ENCODE measurements at regions not wholly inside any gene's neighbourhood (a gene's known extent, or its start where the extent isn't known, plus 50 kb on each side); places are given as distances from the start of the nearest gene placed in this dataset.

DNA sequence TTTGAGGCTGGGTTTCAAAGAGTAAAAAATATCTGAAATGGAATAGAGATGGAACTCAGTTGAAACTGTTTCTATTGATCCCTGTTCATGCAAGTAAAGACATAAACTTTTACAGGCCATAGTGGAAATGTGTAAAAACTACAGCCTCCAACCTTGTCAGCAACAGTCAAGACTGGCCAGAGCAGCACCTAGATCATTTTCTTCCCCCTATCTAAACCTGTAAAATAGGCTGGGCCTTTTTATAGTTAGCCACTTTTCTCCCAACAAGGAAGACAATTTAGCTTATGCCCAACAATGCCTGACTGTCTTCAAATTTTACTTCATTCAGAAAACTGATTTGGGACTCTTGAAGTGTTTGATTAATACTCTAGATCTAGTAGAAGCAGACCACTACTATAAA, 91.5 kb upstream of the CMC1 start:
- CTCF ChIA-PET (ENCODE audit: unreplicated experiment), result no interaction called here
- Histone ChIP-seq H3K9me2 (ENCODE audit: insufficient read depth, low read length) (no peaks in the 10 kb centered on the region), H3K79me2 (ENCODE audit: insufficient read depth, low read depth, low read length) (no peaks in the 10 kb centered on the region), H3K4me2 (ENCODE audit: low read length) (no peak overlapping the region), H3K4me3 (ENCODE audit: low read depth, low read length, poor library complexity, severe bottlenecking) (no peak overlapping the region), H3K27ac (ENCODE audit: low read depth, low read length, poor library complexity, severe bottlenecking) (no peak overlapping the region), H3K36me3 (ENCODE audit: insufficient read depth, low read length) (no peaks in the 10 kb centered on the region), H3K4me1 (ENCODE audit: insufficient read depth, low read length, poor library complexity, severe bottlenecking) (no peaks in the 10 kb centered on the region), H4K20me1 (ENCODE audit: insufficient read depth, low read length) (no peaks in the 10 kb centered on the region), H2AFZ (ENCODE audit: low read length) (no peak overlapping the region), H3K9me3 (ENCODE audit: low read length) (no peaks in the 10 kb centered on the region)
- no peak for DNase-seq (ENCODE audit: low spot score)
- intact Hi-C loops (cut with micrococcal nuclease; ENCODE audit: unreplicated experiment), result no loop called here
- no peak for TF ChIP-seq EZH2phosphoT487 (IDR thresholded peaks at IDR 0.05; ENCODE audit: borderline replicate concordance, low read depth, low read length)
- TF ChIP-seq, protein P1, sequence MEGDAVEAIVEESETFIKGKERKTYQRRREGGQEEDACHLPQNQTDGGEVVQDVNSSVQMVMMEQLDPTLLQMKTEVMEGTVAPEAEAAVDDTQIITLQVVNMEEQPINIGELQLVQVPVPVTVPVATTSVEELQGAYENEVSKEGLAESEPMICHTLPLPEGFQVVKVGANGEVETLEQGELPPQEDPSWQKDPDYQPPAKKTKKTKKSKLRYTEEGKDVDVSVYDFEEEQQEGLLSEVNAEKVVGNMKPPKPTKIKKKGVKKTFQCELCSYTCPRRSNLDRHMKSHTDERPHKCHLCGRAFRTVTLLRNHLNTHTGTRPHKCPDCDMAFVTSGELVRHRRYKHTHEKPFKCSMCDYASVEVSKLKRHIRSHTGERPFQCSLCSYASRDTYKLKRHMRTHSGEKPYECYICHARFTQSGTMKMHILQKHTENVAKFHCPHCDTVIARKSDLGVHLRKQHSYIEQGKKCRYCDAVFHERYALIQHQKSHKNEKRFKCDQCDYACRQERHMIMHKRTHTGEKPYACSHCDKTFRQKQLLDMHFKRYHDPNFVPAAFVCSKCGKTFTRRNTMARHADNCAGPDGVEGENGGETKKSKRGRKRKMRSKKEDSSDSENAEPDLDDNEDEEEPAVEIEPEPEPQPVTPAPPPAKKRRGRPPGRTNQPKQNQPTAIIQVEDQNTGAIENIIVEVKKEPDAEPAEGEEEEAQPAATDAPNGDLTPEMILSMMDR (conservative IDR thresholded peaks at IDR 0.05; ENCODE audit: low read length), result no peak
- POLR2A ChIA-PET, result no interaction called here
- no TSS peak for BruUV-seq (replicated peaks)

GRCh38 chr3:28150465-28151206, 90.8 kb upstream of the CMC1 start:
- ChIA-PET POLR2A (no interaction called here), CTCF (ENCODE audit: unreplicated experiment) (no interaction called here)
- H3K36me3 ChIP-seq (ENCODE audit: insufficient read depth, low read length), result no peaks in the 10 kb centered on the region
- H3K9me2 ChIP-seq (ENCODE audit: insufficient read depth, low read length), result no peaks in the 10 kb centered on the region
- no peaks in the 10 kb centered on the region for H3K79me2 ChIP-seq (ENCODE audit: insufficient read depth, low read depth, low read length)
- no peaks in the 10 kb centered on the region for H4K20me1 ChIP-seq (ENCODE audit: insufficient read depth, low read length)
- no peak overlapping the region for H2AFZ ChIP-seq (ENCODE audit: low read length)
- no peak overlapping the region for H3K4me3 ChIP-seq (ENCODE audit: low read depth, low read length, poor library complexity, severe bottlenecking)
- no peaks in the 10 kb centered on the region for H3K4me1 ChIP-seq (ENCODE audit: insufficient read depth, low read length, poor library complexity, severe bottlenecking)
- TF ChIP-seq, protein P1 (conservative IDR thresholded peaks at IDR 0.05; ENCODE audit: low read length), result no peak
- TF ChIP-seq EZH2phosphoT487 (IDR thresholded peaks at IDR 0.05; ENCODE audit: borderline replicate concordance, low read depth, low read length), result no peak
- intact Hi-C loops (cut with micrococcal nuclease; ENCODE audit: unreplicated experiment), result no loop called here
- H3K9me3 ChIP-seq (ENCODE audit: low read length), result no peaks in the 10 kb centered on the region
- H3K4me2 ChIP-seq (ENCODE audit: low read length), result no peak overlapping the region
- DNase-seq (ENCODE audit: low spot score), result no peak
- H3K27ac ChIP-seq (ENCODE audit: low read depth, low read length, poor library complexity, severe bottlenecking), result no peak overlapping the region
- BruUV-seq (replicated peaks), result no TSS peak

- H3K36me3 ChIP-seq (ENCODE audit: insufficient read depth, low read length), result no peaks in the 10 kb centered on the region
- H4K20me1 ChIP-seq (ENCODE audit: insufficient read depth, low read length), result no peaks in the 10 kb centered on the region
- intact Hi-C loops (cut with micrococcal nuclease; ENCODE audit: unreplicated experiment), result no loop called here
- H2AFZ ChIP-seq (ENCODE audit: low read length), result no peak overlapping the region
- no peaks in the 10 kb centered on the region for H3K79me2 ChIP-seq (ENCODE audit: insufficient read depth, low read depth, low read length)
- no peak overlapping the region for H3K4me3 ChIP-seq (ENCODE audit: low read depth, low read length, poor library complexity, severe bottlenecking)
- H3K9me3 ChIP-seq (ENCODE audit: low read length), result no peaks in the 10 kb centered on the region
- no peak for DNase-seq (ENCODE audit: low spot score)
- ChIA-PET CTCF (ENCODE audit: unreplicated experiment) (no interaction called here), POLR2A (interaction anchor here (0.6 kb wide), 1 partner anchor 497 kb away, joined by 3 read pairs; no protein-coding TSS in a partner anchor)
- BruUV-seq (replicated peaks), result no TSS peak
- no peaks in the 10 kb centered on the region for H3K4me1 ChIP-seq (ENCODE audit: insufficient read depth, low read length, poor library complexity, severe bottlenecking)
- H3K27ac ChIP-seq (ENCODE audit: low read depth, low read length, poor library complexity, severe bottlenecking), result no peak overlapping the region
- TF ChIP-seq, protein P1 (conservative IDR thresholded peaks at IDR 0.05; ENCODE audit: low read length), result no peak
- no peak for TF ChIP-seq EZH2phosphoT487 (IDR thresholded peaks at IDR 0.05; ENCODE audit: borderline replicate concordance, low read depth, low read length)
- no peaks in the 10 kb centered on the region for H3K9me2 ChIP-seq (ENCODE audit: insufficient read depth, low read length)
- no peak overlapping the region for H3K4me2 ChIP-seq (ENCODE audit: low read length)
Observed at GRCh38 chr3:28151207-28151550, 90.2 kb upstream of the CMC1 start.
